HCT116 (cell line): ENCODE measurements at regions not wholly inside any gene's neighbourhood (a gene's known extent, or its start where the extent isn't known, plus 50 kb on each side); places are given as distances from the start of the nearest gene placed in this dataset.

Experiments
- ATAC-seq: fragments of 200-7000 bp; cut with Tn5 transposase; 2 replicates; pipeline ENCODE4 v1.9.1; 2020; ENCODE audit warnings: mild to moderate bottlenecking, moderate library complexity
- BruUV-seq: library from RNA; stranded (reverse); fragments of 400-500 nt; replicated peaks from 2 replicates; lab custom pipeline; 2021; lab: Mats Ljungman, UMichigan
- CTCF ChIA-PET: fragments of 300-600 bp; sonication (Branson Sonifier 250); formaldehyde crosslinking; loops from one replicate; lab custom pipeline; 2021; ENCODE audit warnings: antibody characterized with exemption; lab: Charles Lee
- POLR2A ChIA-PET: fragments of 300-600, 350-600 bp; sonication (Branson Sonifier 250); formaldehyde crosslinking; loops from one replicate; lab custom pipeline; 2021; ENCODE audit warnings: antibody characterized with exemption; lab: Charles Lee
- RAD21 ChIA-PET, 2 experiments: fragments of 300-600 bp; sonication (Branson Sonifier 250); formaldehyde crosslinking; loops; one replicate each; lab custom pipeline; 2023; ENCODE audit warnings: low total read pairs in 2 of 2; ENCODE audit not compliant: uncharacterized antibody in 2 of 2, unreplicated experiment in 2 of 2, low non-redundant PET in 1 of 2; lab: Charles Lee
- DNase-seq: peaks from one replicate; pipeline ENCODE4 v3.0.0-alpha.2; 2010; ENCODE audit warnings: low read depth, low spot score
- H2AFZ ChIP-seq: fragments of 200-600 bp; shearing (Covaris generic), sonication (generic); 2 replicates; pipeline ENCODE4 v1.6.1; 2017; ENCODE audit warnings: low read depth, mixed run types, mixed read lengths, antibody characterized with exemption, low read length; ENCODE audit not compliant: poor library complexity, severe bottlenecking
- H3K27ac ChIP-seq: 2 replicates; pipeline ENCODE4 v1.5.1; 2012; ENCODE audit warnings: low read depth, low read length
- H3K27me3 ChIP-seq: fragments of 200-600 bp; sonication (generic); 2 replicates; pipeline ENCODE4 v1.6.1; 2016; ENCODE audit warnings: mixed run types, low read length, mixed read lengths; ENCODE audit not compliant: insufficient read depth
- H3K36me3 ChIP-seq, 2 experiments: fragments of 200-500 bp in 1 of 2; fragments of 200-600 bp in 1 of 2; sonication (Bioruptor generic) in 1 of 2; sonication (generic) in 1 of 2; 2 replicates each; pipeline versions ENCODE4 v1.5.1 to v1.6.1; 2014 to 2016; ENCODE audit warnings: low read length in 2 of 2, inconsistent platforms in 1 of 2, mixed read lengths in 1 of 2, mixed run types in 1 of 2; ENCODE audit not compliant: insufficient read depth in 2 of 2, control insufficient read depth in 1 of 2
- H3K4me1 ChIP-seq, 2 experiments: fragments of 200-600 bp in 1 of 2; sonication (generic) in 1 of 2; 2 replicates each; pipeline versions ENCODE4 v1.5.1 to v1.6.1; 2012 to 2017; ENCODE audit warnings: low read length in 2 of 2, inconsistent platforms in 1 of 2, mild to moderate bottlenecking in 1 of 2, mixed read lengths in 1 of 2, mixed run types in 1 of 2, moderate library complexity in 1 of 2; ENCODE audit not compliant: insufficient read depth in 2 of 2, control insufficient read depth in 1 of 2
- H3K4me2 ChIP-seq: fragments of 200-600 bp; sonication (generic); 2 replicates; pipeline ENCODE4 v1.6.1; 2017; ENCODE audit warnings: mixed run types, low read length, mixed read lengths
- H3K4me3 ChIP-seq, 2 experiments: fragments of 200-600 bp in 1 of 2; sonication (generic) in 1 of 2; replicated peaks in 1 of 2; 2 replicates each; pipeline ENCODE4 v1.5.1; 2011 to 2016; ENCODE audit warnings: low read length in 2 of 2, control low read depth in 1 of 2, low read depth in 1 of 2, mild to moderate bottlenecking in 1 of 2, mixed read lengths in 1 of 2, mixed run types in 1 of 2
- H3K79me2 ChIP-seq: fragments of 200-600 bp; sonication (generic); 2 replicates; pipeline ENCODE4 v1.6.1; 2017; ENCODE audit warnings: mild to moderate bottlenecking, mixed run types, low read length, moderate library complexity, mixed read lengths; ENCODE audit not compliant: insufficient read depth
- H3K9ac ChIP-seq: fragments of 200-600 bp; sonication (generic); 2 replicates; pipeline ENCODE4 v1.6.1; 2016; ENCODE audit warnings: low read length, mixed read lengths
- H3K9me2 ChIP-seq: fragments of 200-600 bp; sonication (generic), shearing (Covaris generic); 2 replicates; pipeline ENCODE4 v1.6.1; 2017; ENCODE audit warnings: mixed run types, mild to moderate bottlenecking, moderate library complexity; ENCODE audit not compliant: insufficient read depth
- H3K9me3 ChIP-seq, 2 experiments: fragments of 200-500 bp in 1 of 2; fragments of 200-600 bp in 1 of 2; sonication (Bioruptor generic) in 1 of 2; sonication (generic) in 1 of 2; 2 replicates each; pipeline ENCODE4 v1.6.1; 2014 to 2017; ENCODE audit warnings: low read length in 2 of 2, mixed read lengths in 2 of 2, inconsistent platforms in 1 of 2, low read depth in 1 of 2, mild to moderate bottlenecking in 1 of 2, mixed run types in 1 of 2, moderate library complexity in 1 of 2; ENCODE audit not compliant: control insufficient read depth in 1 of 2, insufficient read depth in 1 of 2
- H4K20me1 ChIP-seq: fragments of 200-600 bp; sonication (generic), shearing (Covaris generic); 2 replicates; pipeline ENCODE4 v1.6.1; 2017; ENCODE audit warnings: mixed run types, mild to moderate bottlenecking, moderate library complexity; ENCODE audit not compliant: insufficient read depth
- ATF3 ChIP-seq: IDR thresholded peaks from 2 replicates; pipeline ENCODE4 v1.6.1; 2012
- EGR1 ChIP-seq: IDR thresholded peaks from 2 replicates; pipeline ENCODE4 v1.6.1; 2012; ENCODE audit warnings: low read depth
- ZFX ChIP-seq: fragments of 450-650 bp; IDR thresholded peaks from 2 replicates; pipeline ENCODE4 v1.6.1; 2017
- intact Hi-C: fragments of 100-400 bp; cut with micrococcal nuclease; formaldehyde crosslinking; loops from 2 replicates; pipeline ENCODE4 v1.10.0; 2022
- TF ChIP-seq, protein P1 (sequence below): IDR thresholded peaks from 2 replicates; pipeline ENCODE4 v1.6.1; 2012; ENCODE audit warnings: low read depth
- TF ChIP-seq, protein P2 (sequence below): IDR thresholded peaks from 2 replicates; pipeline ENCODE4 v1.6.1; 2011; ENCODE audit warnings: mild to moderate bottlenecking, low read length, moderate library complexity; ENCODE audit not compliant: insufficient replicate concordance; ENCODE audit errors: extremely low read depth

- no TSS peak for BruUV-seq
- TF ChIP-seq EGR1 (no peak), ATF3 (no peak), ZFX (no peak)
- TF ChIP-seq, protein P1, sequence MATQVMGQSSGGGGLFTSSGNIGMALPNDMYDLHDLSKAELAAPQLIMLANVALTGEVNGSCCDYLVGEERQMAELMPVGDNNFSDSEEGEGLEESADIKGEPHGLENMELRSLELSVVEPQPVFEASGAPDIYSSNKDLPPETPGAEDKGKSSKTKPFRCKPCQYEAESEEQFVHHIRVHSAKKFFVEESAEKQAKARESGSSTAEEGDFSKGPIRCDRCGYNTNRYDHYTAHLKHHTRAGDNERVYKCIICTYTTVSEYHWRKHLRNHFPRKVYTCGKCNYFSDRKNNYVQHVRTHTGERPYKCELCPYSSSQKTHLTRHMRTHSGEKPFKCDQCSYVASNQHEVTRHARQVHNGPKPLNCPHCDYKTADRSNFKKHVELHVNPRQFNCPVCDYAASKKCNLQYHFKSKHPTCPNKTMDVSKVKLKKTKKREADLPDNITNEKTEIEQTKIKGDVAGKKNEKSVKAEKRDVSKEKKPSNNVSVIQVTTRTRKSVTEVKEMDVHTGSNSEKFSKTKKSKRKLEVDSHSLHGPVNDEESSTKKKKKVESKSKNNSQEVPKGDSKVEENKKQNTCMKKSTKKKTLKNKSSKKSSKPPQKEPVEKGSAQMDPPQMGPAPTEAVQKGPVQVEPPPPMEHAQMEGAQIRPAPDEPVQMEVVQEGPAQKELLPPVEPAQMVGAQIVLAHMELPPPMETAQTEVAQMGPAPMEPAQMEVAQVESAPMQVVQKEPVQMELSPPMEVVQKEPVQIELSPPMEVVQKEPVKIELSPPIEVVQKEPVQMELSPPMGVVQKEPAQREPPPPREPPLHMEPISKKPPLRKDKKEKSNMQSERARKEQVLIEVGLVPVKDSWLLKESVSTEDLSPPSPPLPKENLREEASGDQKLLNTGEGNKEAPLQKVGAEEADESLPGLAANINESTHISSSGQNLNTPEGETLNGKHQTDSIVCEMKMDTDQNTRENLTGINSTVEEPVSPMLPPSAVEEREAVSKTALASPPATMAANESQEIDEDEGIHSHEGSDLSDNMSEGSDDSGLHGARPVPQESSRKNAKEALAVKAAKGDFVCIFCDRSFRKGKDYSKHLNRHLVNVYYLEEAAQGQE: no peak
- TF ChIP-seq, protein P2, sequence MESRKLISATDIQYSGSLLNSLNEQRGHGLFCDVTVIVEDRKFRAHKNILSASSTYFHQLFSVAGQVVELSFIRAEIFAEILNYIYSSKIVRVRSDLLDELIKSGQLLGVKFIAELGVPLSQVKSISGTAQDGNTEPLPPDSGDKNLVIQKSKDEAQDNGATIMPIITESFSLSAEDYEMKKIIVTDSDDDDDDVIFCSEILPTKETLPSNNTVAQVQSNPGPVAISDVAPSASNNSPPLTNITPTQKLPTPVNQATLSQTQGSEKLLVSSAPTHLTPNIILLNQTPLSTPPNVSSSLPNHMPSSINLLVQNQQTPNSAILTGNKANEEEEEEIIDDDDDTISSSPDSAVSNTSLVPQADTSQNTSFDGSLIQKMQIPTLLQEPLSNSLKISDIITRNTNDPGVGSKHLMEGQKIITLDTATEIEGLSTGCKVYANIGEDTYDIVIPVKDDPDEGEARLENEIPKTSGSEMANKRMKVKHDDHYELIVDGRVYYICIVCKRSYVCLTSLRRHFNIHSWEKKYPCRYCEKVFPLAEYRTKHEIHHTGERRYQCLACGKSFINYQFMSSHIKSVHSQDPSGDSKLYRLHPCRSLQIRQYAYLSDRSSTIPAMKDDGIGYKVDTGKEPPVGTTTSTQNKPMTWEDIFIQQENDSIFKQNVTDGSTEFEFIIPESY: no peak
Observed at GRCh38 chr7:16284581-16284980, 136.8 kb downstream of the CRPPA start.

More at GRCh38 chr7:16284581-16284980, 136.8 kb downstream of the CRPPA start:
- POLR2A ChIA-PET: no interaction called here
- Histone ChIP-seq H3K9ac (no peak overlapping the region), H3K36me3 (no peaks in the 10 kb centered on the region), H3K9me3 (no peaks in the 10 kb centered on the region; a peak in 1 of 4 replicates), H3K27ac (no peak overlapping the region), H2AFZ (no peak overlapping the region), H3K27me3 (no peaks in the 10 kb centered on the region), H3K4me3 (no peak overlapping the region), H3K4me1 (no peaks in the 10 kb centered on the region), H3K79me2 (no peaks in the 10 kb centered on the region), H3K4me2 (no peak overlapping the region), H3K9me2 (no peaks in the 10 kb centered on the region), H4K20me1 (no peaks in the 10 kb centered on the region)
- ATAC-seq: no peak
- no peak for DNase-seq
- CTCF ChIA-PET: no interaction called here
- intact Hi-C loops: no loop called here
- RAD21 ChIA-PET: no interaction called here
